ENCODE measurements at regions not wholly inside any gene's neighbourhood (a gene's known extent, or its start where the extent isn't known, plus 50 kb on each side); places are given as distances from the start of the nearest gene placed in this dataset.

- TF ChIP-seq EZH2phosphoT487 (IDR thresholded peaks at IDR 0.05; ENCODE audit: borderline replicate concordance, low read length) (no peak), CTCF (IDR thresholded peaks at IDR 0.05; ENCODE audit: low read depth, low read length, poor library complexity, severe bottlenecking) (no peak)
Observed at GRCh38 chr12:87603727-87604126, 425.5 kb downstream of the C12orf50 start.

All from DOHH2 (cell line).